H1 (cell line): ENCODE measurements at regions not wholly inside any gene's neighbourhood (a gene's known extent, or its start where the extent isn't known, plus 50 kb on each side); places are given as distances from the start of the nearest gene placed in this dataset.

Experiments used
- CTCF ChIA-PET: fragments of 300-600 bp; sonication (Branson Sonifier 250); formaldehyde crosslinking; loops from one replicate; lab custom pipeline; 2021; ENCODE audit not compliant: partially characterized antibody; lab: Charles Lee
- POLR2A ChIA-PET: fragments of 300-600 bp; sonication (Branson Sonifier 250); formaldehyde crosslinking; loops from one replicate; lab custom pipeline; 2021; ENCODE audit warnings: inconsistent platforms; ENCODE audit not compliant: partially characterized antibody; lab: Charles Lee
- DNase-seq, 2 experiments: peaks; one replicate each; pipeline versions ENCODE4 v3.0.0 to v3.0.0-alpha.2; 2010 to 2022; ENCODE audit warnings: low spot score in 2 of 2, low read depth in 1 of 2, mixed read lengths in 1 of 2
- FAIRE-seq: peaks from 2 replicates; lab custom pipeline; 2011; peaks lifted over from hg19 to GRCh38; lab: Jason Lieb, UNC
- H2AFZ ChIP-seq: 2 replicates; pipeline ENCODE4 v1.8.1; 2012; ENCODE audit warnings: low read length, inconsistent platforms
- H2AK5ac ChIP-seq: 2 replicates; pipeline ENCODE4 v1.6.1; 2013; ENCODE audit warnings: low read depth, low read length
- H2BK120ac ChIP-seq: replicated peaks from 2 replicates; pipeline ENCODE3; 2013; ENCODE audit warnings: low read depth, low read length, inconsistent platforms
- H2BK12ac ChIP-seq: 2 replicates; pipeline ENCODE4 v1.6.1; 2013; ENCODE audit warnings: low read depth, low read length
- H2BK15ac ChIP-seq: 2 replicates; pipeline ENCODE4 v1.6.1; 2013; ENCODE audit warnings: low read length
- H2BK20ac ChIP-seq: 2 replicates; pipeline ENCODE4 v1.6.1; 2013; ENCODE audit warnings: low read length
- H2BK5ac ChIP-seq: 2 replicates; pipeline ENCODE4 v1.6.1; 2013; ENCODE audit warnings: low read depth, low read length
- H3K14ac ChIP-seq: 2 replicates; pipeline ENCODE4 v1.6.1; 2013; ENCODE audit warnings: inconsistent platforms; ENCODE audit not compliant: insufficient read length
- H3K18ac ChIP-seq: 2 replicates; pipeline ENCODE4 v1.6.1; 2013; ENCODE audit warnings: low read length; ENCODE audit errors: extremely low read depth
- H3K23ac ChIP-seq: 2 replicates; pipeline ENCODE4 v1.6.1; 2013; ENCODE audit warnings: inconsistent platforms; ENCODE audit not compliant: insufficient read length
- H3K23me2 ChIP-seq: 2 replicates; pipeline ENCODE4 v1.6.1; 2013; ENCODE audit warnings: low read depth, low read length
- H3K27ac ChIP-seq: 2 replicates; pipeline ENCODE4 v1.6.1; 2011; ENCODE audit warnings: low read depth, low read length, inconsistent platforms
- H3K27me3 ChIP-seq, 4 experiments: replicated peaks in 1 of 4; 1 replicate in 1 of 4; 2 replicates in 3 of 4; pipeline versions ENCODE4 v1.6.1 to v1.8.1; 2011 to 2013; ENCODE audit warnings: low read length in 3 of 4, mild to moderate bottlenecking in 3 of 4, inconsistent platforms in 2 of 4, mixed read lengths in 2 of 4, moderate library complexity in 1 of 4; ENCODE audit not compliant: control insufficient read depth in 3 of 4, insufficient read depth in 3 of 4; ENCODE audit errors: extremely low read depth in 1 of 4
- H3K36me3 ChIP-seq, 4 experiments: 2 replicates each; pipeline versions ENCODE4 v1.6.1 to v1.8.1; 2011 to 2013; ENCODE audit warnings: mild to moderate bottlenecking in 4 of 4, low read length in 3 of 4, moderate library complexity in 2 of 4, control low read depth in 1 of 4, inconsistent platforms in 1 of 4; ENCODE audit not compliant: insufficient read depth in 4 of 4, control insufficient read depth in 2 of 4
- H3K4ac ChIP-seq: replicated peaks from 2 replicates; pipeline ENCODE3; 2013; ENCODE audit warnings: low read length, low read depth, mixed read lengths, inconsistent platforms; ENCODE audit not compliant: insufficient read length
- H3K4me1 ChIP-seq, 4 experiments: replicated peaks in 1 of 4; 1 replicate in 1 of 4; 2 replicates in 3 of 4; pipeline versions ENCODE4 v1.6.1 to v1.8.1; 2011 to 2013; ENCODE audit warnings: low read length in 3 of 4, inconsistent platforms in 2 of 4, mixed read lengths in 1 of 4; ENCODE audit not compliant: insufficient read depth in 4 of 4, control insufficient read depth in 3 of 4
- H3K4me2 ChIP-seq, 2 experiments: 2 replicates each; pipeline versions ENCODE4 v1.6.1 to v1.8.1; 2011 to 2013; ENCODE audit warnings: low read depth in 2 of 2, low read length in 2 of 2, control low read depth in 1 of 2, inconsistent platforms in 1 of 2, mild to moderate bottlenecking in 1 of 2; ENCODE audit not compliant: insufficient read depth in 1 of 2
- H3K4me3 ChIP-seq, 4 experiments: fragments of 200-600, 300-600 bp in 1 of 4; sonication (generic), shearing (Covaris generic), sonication (Bioruptor Twin) in 1 of 4; 2 replicates each; pipeline versions ENCODE4 v1.5.1 to v1.8.1; 2011 to 2016; ENCODE audit warnings: low read length in 4 of 4, low read depth in 3 of 4, control low read depth in 2 of 4, inconsistent platforms in 2 of 4, mild to moderate bottlenecking in 2 of 4, mixed read lengths in 1 of 4, moderate library complexity in 1 of 4; ENCODE audit not compliant: insufficient read depth in 2 of 4; ENCODE audit errors: extremely low read depth in 1 of 4
- H3K56ac ChIP-seq: replicated peaks from 2 replicates; pipeline ENCODE3; 2013; ENCODE audit warnings: low read depth, mild to moderate bottlenecking, mixed read lengths, low read length, inconsistent platforms; ENCODE audit not compliant: insufficient read length
- H3K79me1 ChIP-seq: 2 replicates; pipeline ENCODE4 v1.6.1; 2013; ENCODE audit warnings: low read depth, low read length, control low read depth
- H3K79me2 ChIP-seq, 2 experiments: 2 replicates each; pipeline versions ENCODE4 v1.6.1 to v1.8.1; 2012 to 2013; ENCODE audit warnings: low read length in 2 of 2, mild to moderate bottlenecking in 2 of 2, inconsistent platforms in 1 of 2; ENCODE audit not compliant: insufficient read depth in 2 of 2, control insufficient read depth in 1 of 2
- H3K9ac ChIP-seq, 4 experiments: replicated peaks in 1 of 4; 1 replicate in 1 of 4; 2 replicates in 3 of 4; pipeline versions ENCODE4 v1.6.1 to v1.8.1; 2011 to 2013; ENCODE audit warnings: low read depth in 3 of 4, low read length in 3 of 4, control low read depth in 2 of 4, mild to moderate bottlenecking in 2 of 4, moderate library complexity in 2 of 4, inconsistent platforms in 1 of 4; ENCODE audit errors: extremely low read depth in 1 of 4
- H3K9me3 ChIP-seq, 2 experiments: 2 replicates each; pipeline versions ENCODE4 v1.6.1 to v1.8.1; 2012 to 2013; ENCODE audit warnings: mild to moderate bottlenecking in 2 of 2, moderate library complexity in 2 of 2, control low read depth in 1 of 2, inconsistent platforms in 1 of 2, low read depth in 1 of 2, low read length in 1 of 2, mixed read lengths in 1 of 2; ENCODE audit not compliant: insufficient read depth in 2 of 2
- H4K20me1 ChIP-seq, 2 experiments: replicated peaks in 1 of 2; 2 replicates each; pipeline versions ENCODE3 to v1.8.1; 2011 to 2013; ENCODE audit warnings: inconsistent platforms in 2 of 2, low read length in 2 of 2, mild to moderate bottlenecking in 1 of 2; ENCODE audit not compliant: insufficient read depth in 2 of 2, control insufficient read depth in 1 of 2
- H4K5ac ChIP-seq: 2 replicates; pipeline ENCODE4 v1.6.1; 2013; ENCODE audit warnings: low read length, low read depth, mixed read lengths, inconsistent platforms; ENCODE audit not compliant: insufficient read length
- H4K8ac ChIP-seq: 2 replicates; pipeline ENCODE4 v1.8.0; 2013; ENCODE audit warnings: mild to moderate bottlenecking, moderate library complexity, low read length, inconsistent platforms; ENCODE audit not compliant: insufficient read depth; ENCODE audit errors: extremely low read depth
- H4K91ac ChIP-seq: replicated peaks from 2 replicates; pipeline ENCODE3; 2013; ENCODE audit warnings: low read length, mixed read lengths, inconsistent platforms; ENCODE audit not compliant: insufficient read length
- ASH2L ChIP-seq: fragments of 200-600, 300-600 bp; sonication (generic); IDR thresholded peaks from one replicate; pipeline ENCODE4 v1.7.1; 2017; ENCODE audit warnings: low read length
- BRCA1 ChIP-seq: IDR thresholded peaks from 2 replicates; pipeline ENCODE4 v1.6.1; 2012; ENCODE audit warnings: low read depth, low read length, improper control_type of control experiment
- CBX8 ChIP-seq: fragments of 300-800, 300-1000 bp; sonication (generic); IDR thresholded peaks from 2 replicates; pipeline ENCODE4 v1.7.1; 2016; ENCODE audit warnings: low read depth, low read length, borderline replicate concordance
- CEBPB ChIP-seq: IDR thresholded peaks from 2 replicates; pipeline ENCODE4 v1.6.1; 2012; ENCODE audit warnings: low read depth, low read length
- CHD1 ChIP-seq: IDR thresholded peaks from 2 replicates; pipeline ENCODE4 v1.6.1; 2012; ENCODE audit warnings: low read depth, low read length, improper control_type of control experiment
- CREB1 ChIP-seq: IDR thresholded peaks from 2 replicates; pipeline ENCODE4 v1.6.1; 2012; ENCODE audit warnings: inconsistent platforms
- EP300 ChIP-seq, 2 experiments: IDR thresholded peaks; 1 replicate in 1 of 2; 2 replicates in 1 of 2; pipeline ENCODE4 v1.6.1; 2011 to 2012; ENCODE audit warnings: low read depth in 2 of 2, low read length in 2 of 2, mild to moderate bottlenecking in 2 of 2, borderline replicate concordance in 1 of 2, inconsistent platforms in 1 of 2, moderate library complexity in 1 of 2
- GTF2F1 ChIP-seq: IDR thresholded peaks from 2 replicates; pipeline ENCODE4 v1.6.1; 2012; ENCODE audit warnings: low read depth, low read length, improper control_type of control experiment, borderline replicate concordance
- NRF1 ChIP-seq: IDR thresholded peaks from 2 replicates; pipeline ENCODE4 v1.6.1; 2011; ENCODE audit warnings: mild to moderate bottlenecking, low read depth, low read length, improper control_type of control experiment
- PHF8 ChIP-seq: fragments of 200-600 bp; sonication (generic); conservative IDR thresholded peaks from 2 replicates; pipeline ENCODE4 v1.7.1; 2012; ENCODE audit warnings: low read depth, mild to moderate bottlenecking, inconsistent platforms, low read length, moderate library complexity
- SIN3A ChIP-seq, 2 experiments: IDR thresholded peaks in 1 of 2; conservative IDR thresholded peaks in 1 of 2; 2 replicates each; pipeline ENCODE4 v1.6.1; 2011 to 2012; ENCODE audit warnings: low read length in 2 of 2, improper control_type of control experiment in 1 of 2, low read depth in 1 of 2, mild to moderate bottlenecking in 1 of 2
- SP1 ChIP-seq: IDR thresholded peaks from 2 replicates; pipeline ENCODE4 v1.6.1; 2011; ENCODE audit warnings: low read depth, low read length
- SRF ChIP-seq: IDR thresholded peaks from 2 replicates; pipeline ENCODE4 v1.6.1; 2011; ENCODE audit warnings: mild to moderate bottlenecking, low read depth, low read length, moderate library complexity
- SUZ12 ChIP-seq: fragments of 200-600 bp; sonication (generic); IDR thresholded peaks from 2 replicates; pipeline ENCODE4 v1.6.1; 2012; ENCODE audit warnings: mild to moderate bottlenecking, inconsistent platforms, low read length, moderate library complexity, mixed read lengths
- TBP ChIP-seq: IDR thresholded peaks from 2 replicates; pipeline ENCODE4 v1.6.1; 2011; ENCODE audit warnings: low read depth, low read length, improper control_type of control experiment
- TEAD4 ChIP-seq: IDR thresholded peaks from 2 replicates; pipeline ENCODE4 v1.6.1; 2012; ENCODE audit warnings: low read depth, low read length, inconsistent platforms, mixed read lengths
- WGBS, 2 experiments: shearing (Covaris generic) in 1 of 2; methylation state at CpG; one replicate each; pipeline versions ENCODE4 v1.1.6 to v1.1.7; 2013 to 2015; ENCODE audit warnings: low lambda C conversion rate in 2 of 2, mixed read lengths in 2 of 2, inconsistent platforms in 1 of 2, low coverage in 1 of 2, missing lambda C conversion rate in 1 of 2; ENCODE audit not compliant: insufficient replicate concordance in 2 of 2, insufficient coverage in 1 of 2, insufficient read length in 1 of 2; ENCODE audit errors: extremely low coverage in 1 of 2, missing lambda C conversion rate in 1 of 2; 5-methylcytosine and 5-hydroxymethylcytosine counted together

DNA sequence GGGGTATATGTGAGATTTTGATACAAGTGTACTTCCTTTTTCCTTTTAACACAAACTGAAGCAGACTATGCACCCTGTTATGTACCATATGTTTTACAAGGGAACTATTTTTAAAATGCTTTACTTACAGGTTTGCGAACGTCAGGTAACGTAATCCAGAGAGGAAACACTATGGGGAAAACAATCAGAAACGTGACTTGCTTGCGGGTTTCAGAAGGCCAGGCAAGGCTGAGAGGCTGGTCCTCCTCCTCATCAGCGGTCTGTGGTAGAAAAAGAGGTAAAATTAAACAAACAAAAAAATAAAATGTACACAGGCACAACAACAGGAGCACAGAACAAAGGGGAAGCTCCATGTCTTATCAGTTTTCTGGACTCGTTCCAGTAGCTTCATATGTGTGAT, 141.2 kb downstream of the ACER2 start:
- H2AK5ac ChIP-seq: no peak overlapping the region
- no peak overlapping the region for H2BK120ac ChIP-seq
- no peak overlapping the region for H3K9ac ChIP-seq
- POLR2A ChIA-PET: no interaction called here
- no peak overlapping the region for H4K91ac ChIP-seq
- no peak overlapping the region for H2BK15ac ChIP-seq
- peaks cover 0 to 3% (median 1%) of the 10 kb centered on the region in 4 experiments; a peak in 4 of 7 replicates for H3K4me1 ChIP-seq
- no peak overlapping the region for H4K5ac ChIP-seq
- no peak overlapping the region for H3K56ac ChIP-seq
- H3K18ac ChIP-seq: no peak overlapping the region
- 91% methylated on average over 7 of the region's 7 CpGs; no CpG with 5 or more reads in 1 of the 2 experiments for WGBS, 2 experiments
- H4K8ac ChIP-seq: no peak overlapping the region
- H3K79me2 ChIP-seq: no peaks in the 10 kb centered on the region
- H2BK5ac ChIP-seq: no peak overlapping the region
- no peaks in the 10 kb centered on the region for H3K23me2 ChIP-seq
- no peak for TF ChIP-seq ASH2L
- no peak for TF ChIP-seq NRF1
- TF ChIP-seq SRF: no peak
- TF ChIP-seq TBP: no peak
- no peak for TF ChIP-seq EP300 (IDR thresholded peaks at IDR 0.05; ENCODE audit: borderline replicate concordance in 1 of 2, low read depth in 2 of 2, low read length in 2 of 2)
- TF ChIP-seq SP1: no peak
- TF ChIP-seq BRCA1: no peak
- TF ChIP-seq GTF2F1: no peak
- no peak for TF ChIP-seq CEBPB
- no peak for TF ChIP-seq SIN3A (conservative IDR thresholded peaks at IDR 0.05 in 1 of 2, IDR thresholded peaks at IDR 0.05 in 1 of 2; ENCODE audit: low read depth in 1 of 2, low read length in 2 of 2)
- TF ChIP-seq TEAD4: no peak
- no peak for TF ChIP-seq CREB1
- no peak for TF ChIP-seq CHD1
- no peak for TF ChIP-seq PHF8
- no peak for TF ChIP-seq CBX8
- no peak for TF ChIP-seq SUZ12
- no peak overlapping the region for H2BK20ac ChIP-seq
- no peak overlapping the region for H2AFZ ChIP-seq
- no peaks in the 10 kb centered on the region for H3K9me3 ChIP-seq
- H3K27me3 ChIP-seq: no peaks in the 10 kb centered on the region
- no peak overlapping the region for H3K23ac ChIP-seq
- FAIRE-seq (no peak), DNase-seq (no peak)
- H3K4ac ChIP-seq: no peak overlapping the region
- no peak overlapping the region for H2BK12ac ChIP-seq
- H3K27ac ChIP-seq: no peak overlapping the region
- H3K79me1 ChIP-seq: no peaks in the 10 kb centered on the region
- peaks cover 0 to 4% (median 0%) of the 10 kb centered on the region in 4 experiments; a peak in 1 of 8 replicates for H3K36me3 ChIP-seq
- H4K20me1 ChIP-seq: no peaks in the 10 kb centered on the region
- H3K14ac ChIP-seq: no peak overlapping the region
- H3K4me2 ChIP-seq: no peak overlapping the region
- no peak overlapping the region for H3K4me3 ChIP-seq
- CTCF ChIA-PET: interaction anchor here (1.8 to 2.2 kb wide), 2 partner anchors 21 to 29 kb away, joined by 6 read pairs; no protein-coding TSS in a partner anchor
